H9 (cell line): ENCODE measurements at regions not wholly inside any gene's neighbourhood (a gene's known extent, or its start where the extent isn't known, plus 50 kb on each side); places are given as distances from the start of the nearest gene placed in this dataset.

Experiments used
- DNase-seq: peaks from one replicate; pipeline ENCODE4 v3.0.0-alpha.2; 2017
- H2AFZ ChIP-seq: one replicate; pipeline ENCODE4 v1.6.1; 2013; ENCODE audit warnings: mild to moderate bottlenecking, low read length, control low read depth, moderate library complexity
- H2AK5ac ChIP-seq: 2 replicates; pipeline ENCODE4 v1.6.1; 2013; ENCODE audit warnings: low read length, control low read depth, mixed read lengths; ENCODE audit not compliant: insufficient read length
- H2BK120ac ChIP-seq: one replicate; pipeline ENCODE4 v1.6.1; 2013; ENCODE audit warnings: low read depth, mild to moderate bottlenecking, low read length, control low read depth, inconsistent platforms; ENCODE audit not compliant: poor library complexity, severe bottlenecking
- H2BK12ac ChIP-seq: 2 replicates; pipeline ENCODE4 v1.6.1; 2013; ENCODE audit warnings: low read length, control low read depth, mixed read lengths, low read depth; ENCODE audit not compliant: insufficient read length
- H2BK15ac ChIP-seq: 2 replicates; pipeline ENCODE4 v1.6.1; 2013; ENCODE audit warnings: low read depth, low read length, control low read depth
- H2BK20ac ChIP-seq: one replicate; pipeline ENCODE4 v1.6.1; 2013; ENCODE audit warnings: low read depth, mild to moderate bottlenecking, low read length, control low read depth, inconsistent platforms; ENCODE audit not compliant: poor library complexity, severe bottlenecking
- H2BK5ac ChIP-seq: 2 replicates; pipeline ENCODE4 v1.6.1; 2013; ENCODE audit warnings: low read length, control low read depth, mixed read lengths; ENCODE audit not compliant: insufficient read length
- H3K14ac ChIP-seq: 2 replicates; pipeline ENCODE4 v1.6.1; 2013; ENCODE audit warnings: low read length, control low read depth; ENCODE audit not compliant: insufficient read depth
- H3K18ac ChIP-seq: 2 replicates; pipeline ENCODE4 v1.6.1; 2013; ENCODE audit warnings: low read depth, mild to moderate bottlenecking, mixed read lengths, low read length, control low read depth; ENCODE audit not compliant: insufficient read length
- H3K23ac ChIP-seq: 2 replicates; pipeline ENCODE4 v1.6.1; 2013; ENCODE audit warnings: low read length, control low read depth, mixed read lengths, low read depth; ENCODE audit not compliant: insufficient read length
- H3K23me2 ChIP-seq: 2 replicates; pipeline ENCODE4 v1.6.1; 2013; ENCODE audit warnings: low read depth, mild to moderate bottlenecking, mixed read lengths, low read length, control low read depth; ENCODE audit not compliant: insufficient read length, poor library complexity, severe bottlenecking
- H3K27ac ChIP-seq: 2 replicates; pipeline ENCODE4 v1.5.1; 2013; ENCODE audit warnings: low read length, control low read depth, mixed read lengths, low read depth; ENCODE audit not compliant: insufficient read length
- H3K27me3 ChIP-seq: 2 replicates; pipeline ENCODE4 v1.6.1; 2013; ENCODE audit warnings: low read length, control low read depth, inconsistent platforms; ENCODE audit not compliant: insufficient read depth
- H3K4ac ChIP-seq: 2 replicates; pipeline ENCODE4 v1.6.1; 2013; ENCODE audit warnings: low read depth, mild to moderate bottlenecking, control low read depth, inconsistent platforms, low read length, moderate library complexity
- H3K4me1 ChIP-seq: 2 replicates; pipeline ENCODE4 v1.6.1; 2013; ENCODE audit warnings: low read length, control low read depth, inconsistent platforms; ENCODE audit not compliant: insufficient read depth
- H3K4me2 ChIP-seq: 2 replicates; pipeline ENCODE4 v1.6.1; 2013; ENCODE audit warnings: low read length, control low read depth, mixed read lengths; ENCODE audit not compliant: insufficient read length, insufficient read depth
- H3K56ac ChIP-seq: 2 replicates; pipeline ENCODE4 v1.6.1; 2013; ENCODE audit warnings: low read depth, mild to moderate bottlenecking, mixed read lengths, low read length, control low read depth; ENCODE audit not compliant: insufficient read length
- H3K79me1 ChIP-seq: 2 replicates; pipeline ENCODE4 v1.6.1; 2013; ENCODE audit warnings: low read depth, mild to moderate bottlenecking, moderate library complexity, low read length, control low read depth, inconsistent platforms; ENCODE audit not compliant: insufficient read depth, poor library complexity, severe bottlenecking
- H3K79me2 ChIP-seq: 2 replicates; pipeline ENCODE4 v1.6.1; 2013; ENCODE audit warnings: low read length, control low read depth, inconsistent platforms; ENCODE audit not compliant: insufficient read depth
- H3K9ac ChIP-seq: 2 replicates; pipeline ENCODE4 v1.6.1; 2013; ENCODE audit warnings: low read length, control low read depth, mixed read lengths; ENCODE audit not compliant: insufficient read length; ENCODE audit errors: extremely low read depth
- H3K9me3 ChIP-seq: one replicate; pipeline ENCODE4 v1.6.1; 2013; ENCODE audit warnings: low read depth, low read length, inconsistent platforms; ENCODE audit not compliant: control insufficient read depth
- H3T11ph ChIP-seq: one replicate; pipeline ENCODE4 v1.6.1; 2013; ENCODE audit warnings: mild to moderate bottlenecking, low read length, control low read depth, inconsistent platforms
- H4K20me1 ChIP-seq: one replicate; pipeline ENCODE4 v1.6.1; 2013; ENCODE audit not compliant: control insufficient read depth, insufficient read length, insufficient read depth
- H4K5ac ChIP-seq: 2 replicates; pipeline ENCODE4 v1.6.1; 2013; ENCODE audit warnings: low read depth, mild to moderate bottlenecking, mixed read lengths, low read length, control low read depth; ENCODE audit not compliant: insufficient read length
- H4K8ac ChIP-seq: replicated peaks from 2 replicates; pipeline ENCODE4 v1.6.1; 2013; ENCODE audit warnings: low read length, control low read depth, mixed read lengths, low read depth; ENCODE audit not compliant: insufficient read length
- H4K91ac ChIP-seq: 2 replicates; pipeline ENCODE4 v1.6.1; 2013; ENCODE audit warnings: low read depth, mild to moderate bottlenecking, moderate library complexity, mixed read lengths, low read length, control low read depth; ENCODE audit not compliant: insufficient read length
- H3K27ac Mint-ChIP-seq, 3 experiments: 2 replicates in 2 of 3; 3 replicates in 1 of 3; pipeline ENCODE4 v1.8.0; 2020 to 2021; ENCODE audit warnings: mixed read lengths in 3 of 3, mild to moderate bottlenecking in 1 of 3, moderate library complexity in 1 of 3
- H3K27me3 Mint-ChIP-seq: 2 replicates; pipeline ENCODE4 v1.8.0; 2021; ENCODE audit warnings: low read depth, mild to moderate bottlenecking, moderate library complexity, mixed read lengths
- H3K36me3 Mint-ChIP-seq, 3 experiments: 2 replicates in 2 of 3; 3 replicates in 1 of 3; pipeline ENCODE4 v1.8.0; 2020 to 2021; ENCODE audit warnings: low read depth in 3 of 3, mixed read lengths in 3 of 3; ENCODE audit not compliant: insufficient read depth in 1 of 3
- H3K4me1 Mint-ChIP-seq, 2 experiments: 2 replicates each; pipeline ENCODE4 v1.8.0; 2020; ENCODE audit warnings: mixed read lengths in 2 of 2
- H3K4me3 Mint-ChIP-seq, 2 experiments: 2 replicates in 1 of 2; 3 replicates in 1 of 2; pipeline ENCODE4 v1.8.0; 2020 to 2021; ENCODE audit warnings: mild to moderate bottlenecking in 2 of 2, mixed read lengths in 2 of 2, moderate library complexity in 1 of 2
- H3K9me3 Mint-ChIP-seq, 2 experiments: 2 replicates in 1 of 2; 3 replicates in 1 of 2; pipeline ENCODE4 v1.8.0; 2020; ENCODE audit warnings: mild to moderate bottlenecking in 2 of 2, mixed read lengths in 2 of 2, moderate library complexity in 1 of 2
- WGBS: extraction: QIAGEN DNeasy Blood & Tissue Kit; methylation state at CpG from one replicate; pipeline ENCODE4 v1.1.7; 2013; ENCODE audit warnings: missing lambda C conversion rate, low lambda C conversion rate, mixed read lengths; ENCODE audit not compliant: insufficient read length; ENCODE audit errors: extremely low coverage; 5-methylcytosine and 5-hydroxymethylcytosine counted together
- TF ChIP-seq, protein P1 (sequence below): fragments of 200-600 bp; sonication (generic); conservative IDR thresholded peaks from 3 replicates; pipeline ENCODE4 v1.8.0; 2021; ENCODE audit warnings: antibody characterized with exemption, mild to moderate bottlenecking

DNA sequence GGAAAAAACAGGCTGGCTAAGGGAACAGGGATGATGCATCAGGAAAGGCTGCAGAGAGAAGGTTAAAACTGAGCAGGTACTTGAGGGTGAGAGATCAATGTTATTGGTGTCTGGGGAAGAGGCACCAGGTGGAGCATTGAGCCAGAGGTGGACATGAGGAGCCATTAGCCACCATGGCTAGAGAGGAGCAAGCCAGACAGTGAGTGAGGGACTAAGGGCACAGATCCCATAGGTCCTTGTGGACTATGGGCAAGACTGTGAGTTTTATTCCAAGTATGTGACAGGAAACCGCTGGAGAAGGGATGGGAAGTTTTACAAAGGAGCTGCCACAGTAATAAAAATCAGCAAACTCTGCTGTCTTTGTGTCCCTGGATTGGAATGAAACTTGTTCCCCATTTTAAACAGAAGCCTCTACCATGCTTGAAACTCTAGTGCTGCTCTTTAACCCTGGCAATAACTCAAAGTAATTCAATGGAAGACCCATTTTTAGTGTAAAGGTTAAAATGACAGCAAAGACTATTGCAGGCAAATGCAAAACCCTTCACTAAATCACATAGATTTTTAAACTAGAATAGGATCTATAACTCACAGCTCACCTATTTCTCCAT, 349.8 kb downstream of the ENC1 start:
- Histone ChIP-seq H3K79me2 (no peaks in the 10 kb centered on the region), H2AK5ac (no peak overlapping the region), H3K4ac (no peak overlapping the region), H3K23me2 (no peaks in the 10 kb centered on the region), H4K8ac (no peak overlapping the region), H4K5ac (no peak overlapping the region), H3K9ac (no peak overlapping the region), H3K23ac (no peak overlapping the region), H3K18ac (no peak overlapping the region), H2BK20ac (no peak overlapping the region), H3K27ac (no peak overlapping the region), H4K91ac (no peak overlapping the region), H3K14ac (no peak overlapping the region), H2BK120ac (no peak overlapping the region), H3K79me1 (no peaks in the 10 kb centered on the region), H2BK5ac (no peak overlapping the region), H3K27me3 (no peaks in the 10 kb centered on the region), H3K9me3 (no peaks in the 10 kb centered on the region), H3T11ph (no peak overlapping the region), H3K56ac (no peak overlapping the region), H2BK12ac (no peak overlapping the region), H2AFZ (no peak overlapping the region), H3K4me2 (no peak overlapping the region), H4K20me1 (no peaks in the 10 kb centered on the region), H3K4me1 (no peaks in the 10 kb centered on the region), H2BK15ac (no peak overlapping the region)
- Mint-ChIP-seq H3K9me3 (no peaks in the 10 kb centered on the region), H3K27ac (no peak overlapping the region), H3K4me1 (peaks cover 0 to 3% of the 10 kb centered on the region in 2 experiments; a peak in 1 of 4 replicates), H3K36me3 (no peaks in the 10 kb centered on the region), H3K27me3 (peaks cover 2% of the 10 kb centered on the region; the same call in 1 of the 2 replicates), H3K4me3 (no peak overlapping the region)
- DNase-seq = no peak
- no CpG with 5 or more reads among the region's 1 CpG for WGBS
- TF ChIP-seq, protein P1, sequence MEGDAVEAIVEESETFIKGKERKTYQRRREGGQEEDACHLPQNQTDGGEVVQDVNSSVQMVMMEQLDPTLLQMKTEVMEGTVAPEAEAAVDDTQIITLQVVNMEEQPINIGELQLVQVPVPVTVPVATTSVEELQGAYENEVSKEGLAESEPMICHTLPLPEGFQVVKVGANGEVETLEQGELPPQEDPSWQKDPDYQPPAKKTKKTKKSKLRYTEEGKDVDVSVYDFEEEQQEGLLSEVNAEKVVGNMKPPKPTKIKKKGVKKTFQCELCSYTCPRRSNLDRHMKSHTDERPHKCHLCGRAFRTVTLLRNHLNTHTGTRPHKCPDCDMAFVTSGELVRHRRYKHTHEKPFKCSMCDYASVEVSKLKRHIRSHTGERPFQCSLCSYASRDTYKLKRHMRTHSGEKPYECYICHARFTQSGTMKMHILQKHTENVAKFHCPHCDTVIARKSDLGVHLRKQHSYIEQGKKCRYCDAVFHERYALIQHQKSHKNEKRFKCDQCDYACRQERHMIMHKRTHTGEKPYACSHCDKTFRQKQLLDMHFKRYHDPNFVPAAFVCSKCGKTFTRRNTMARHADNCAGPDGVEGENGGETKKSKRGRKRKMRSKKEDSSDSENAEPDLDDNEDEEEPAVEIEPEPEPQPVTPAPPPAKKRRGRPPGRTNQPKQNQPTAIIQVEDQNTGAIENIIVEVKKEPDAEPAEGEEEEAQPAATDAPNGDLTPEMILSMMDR = no peak
